HG02840 (cell line): ENCODE measurements at regions not wholly inside any gene's neighbourhood (a gene's known extent, or its start where the extent isn't known, plus 50 kb on each side); places are given as distances from the start of the nearest gene placed in this dataset.
"Not testable (repeated sequence)": the region's sequence is repeated elsewhere in the genome, so short reads cannot be mapped to it uniquely, and the experiment has no call there.

Source experiments
- ATAC-seq: cut with Tn5 transposase; IDR thresholded peaks from one replicate; pipeline ENCODE4 v1.9.1; 2021; ENCODE audit warnings: mild to moderate bottlenecking, moderate library complexity, moderate number of reproducible peaks; ENCODE audit not compliant: unreplicated experiment, low FRiP score

DNA sequence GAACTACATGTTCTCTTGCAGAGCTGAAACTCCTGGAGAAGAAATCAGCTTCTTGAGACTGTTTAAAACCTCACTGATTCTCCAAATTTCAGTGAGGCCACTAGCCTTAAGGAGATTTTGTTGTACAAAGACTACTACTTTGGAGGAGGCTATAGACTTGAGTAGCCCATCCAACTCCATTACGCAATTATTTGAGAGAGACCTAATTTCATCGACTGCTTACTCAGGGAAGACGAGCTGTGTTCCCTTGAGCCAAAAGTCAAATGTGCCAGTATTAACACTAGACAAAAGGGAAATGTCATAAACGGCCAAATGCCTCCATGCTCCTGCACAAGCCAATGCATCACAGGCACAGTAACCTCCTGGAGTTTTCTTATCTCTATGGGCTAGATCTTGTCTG, 182.8 kb upstream of the SESN3 start:
- no peak for ATAC-seq

DNA sequence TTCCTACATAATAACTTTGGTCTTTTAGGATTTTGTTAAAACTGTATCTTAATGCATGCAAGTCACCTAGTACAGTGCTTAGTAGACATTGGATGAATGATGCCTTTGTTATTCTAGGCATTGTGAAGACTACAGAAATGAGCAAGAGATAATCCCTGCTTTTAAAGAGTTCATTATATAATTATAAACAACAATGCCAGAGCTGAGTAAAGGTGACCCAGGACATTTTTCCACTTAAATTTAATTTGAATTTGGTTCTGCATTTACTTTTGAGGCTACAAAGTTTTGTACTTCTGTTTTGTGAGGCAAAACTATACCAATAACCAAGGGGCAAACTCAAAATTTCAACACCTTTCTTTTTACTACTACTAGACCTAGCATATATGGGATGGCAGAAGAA, 182.0 kb upstream of the SESN3 start:
- no peak for ATAC-seq

DNA sequence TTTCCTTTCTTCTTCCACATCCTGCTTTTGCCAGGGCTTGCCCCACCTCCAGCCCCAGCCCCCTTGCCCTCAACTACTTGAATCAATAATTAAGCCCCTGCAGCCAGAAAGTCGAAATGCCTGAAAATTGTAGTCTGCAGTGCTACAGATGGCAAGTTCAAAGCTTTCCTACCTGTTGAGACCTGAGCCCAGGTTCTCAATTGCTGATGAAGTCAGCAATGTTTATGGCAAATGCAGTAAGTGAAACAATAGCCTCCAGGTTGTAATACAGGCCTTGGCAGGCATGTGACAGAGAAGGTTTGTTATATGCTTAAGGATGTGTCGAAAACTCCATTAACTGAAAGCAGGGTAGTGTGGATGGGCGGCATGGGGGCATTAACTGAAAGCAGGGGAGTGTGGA, 181.1 kb upstream of the SESN3 start:
- no peak for ATAC-seq

DNA sequence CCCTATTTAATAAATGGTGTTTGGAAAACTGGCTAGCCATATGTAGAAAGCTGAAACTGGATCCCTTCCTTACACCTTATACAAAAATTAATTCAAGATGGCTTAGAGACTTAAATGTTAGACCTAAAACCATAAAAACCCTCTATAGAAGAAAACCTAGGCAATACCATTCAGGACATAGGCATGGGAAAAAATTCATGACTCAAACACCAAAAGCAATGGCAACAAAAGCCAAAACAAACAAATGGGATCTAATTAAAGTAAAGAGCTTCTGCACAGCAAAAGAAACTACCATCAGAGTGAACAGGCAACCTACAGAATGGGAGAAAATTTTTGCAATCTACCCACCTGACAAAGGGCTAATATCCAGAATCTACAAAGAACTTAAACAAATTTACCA, 179.7 kb upstream of the SESN3 start:
- ATAC-seq, result not testable (repeated sequence)

DNA sequence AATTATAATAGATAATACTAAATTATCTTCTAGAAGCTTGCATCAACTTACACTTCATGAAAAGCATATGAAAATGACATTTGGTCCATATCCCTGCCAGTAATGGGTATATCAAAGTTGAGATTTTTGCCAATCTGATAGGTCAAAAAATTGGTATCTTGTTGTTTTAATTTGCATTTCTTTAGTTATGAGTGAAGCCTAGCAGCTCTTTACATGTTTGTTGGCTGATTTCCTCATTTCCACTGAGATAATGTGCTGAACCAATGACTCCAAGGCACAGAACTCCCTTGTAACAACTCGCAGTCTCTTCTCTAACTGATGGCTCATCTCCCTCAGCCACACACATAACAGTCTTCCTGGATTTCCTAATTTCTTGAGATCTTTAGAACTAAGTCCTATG, 175.3 kb upstream of the SESN3 start:
- ATAC-seq, result no peak

DNA sequence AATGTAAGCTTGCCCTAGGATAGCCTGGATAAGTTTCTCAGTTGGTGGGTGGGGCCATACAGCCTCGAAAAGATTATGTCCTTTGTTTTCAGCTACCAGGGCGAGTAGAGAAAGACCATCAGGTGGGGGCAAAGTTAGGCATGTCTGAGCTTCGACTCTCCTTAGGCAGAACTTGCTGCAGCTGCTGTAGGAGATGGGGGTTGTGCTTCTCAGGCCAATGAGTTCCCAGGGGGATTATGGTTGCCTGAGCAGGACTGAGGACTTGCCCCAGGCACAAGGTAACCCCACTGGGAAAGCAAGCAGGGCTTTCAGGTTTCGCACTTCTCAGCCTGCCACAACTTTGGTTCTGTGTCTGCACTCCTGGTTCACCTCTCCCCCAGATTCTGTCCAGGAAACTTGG, 173.4 kb upstream of the SESN3 start:
- ATAC-seq, result no peak

DNA sequence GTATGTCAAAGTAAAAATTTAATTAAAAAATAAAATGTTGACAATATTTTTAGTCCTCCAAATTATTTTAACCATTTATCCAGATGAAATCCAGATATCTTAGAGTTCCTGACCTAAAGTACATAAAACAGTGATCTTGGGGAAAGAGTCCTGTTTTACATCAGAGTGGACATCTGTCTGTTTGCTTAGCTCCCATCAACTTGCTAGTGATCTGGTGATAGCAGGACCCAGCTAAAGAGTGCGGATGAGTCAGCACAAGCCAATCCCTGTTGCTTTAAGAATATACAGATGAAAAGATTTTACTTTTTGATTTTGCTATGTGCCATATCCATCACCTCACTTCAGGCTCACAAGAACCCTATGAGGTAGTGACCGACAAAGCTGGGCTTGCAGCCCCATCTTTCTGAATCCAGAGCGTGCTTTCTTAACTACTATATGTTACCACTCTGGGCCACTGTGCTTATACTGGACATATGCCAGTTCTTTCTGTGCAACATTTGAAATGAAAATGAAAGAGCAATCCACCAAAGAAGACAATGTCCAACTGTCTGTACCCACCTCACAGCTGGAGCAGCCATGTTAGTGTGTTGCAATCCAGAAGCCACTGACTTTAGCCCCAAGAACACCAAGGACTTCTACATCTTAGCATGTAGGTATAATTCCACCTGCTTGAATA, 167.6 kb upstream of the SESN3 start:
- ATAC-seq, result no peak

DNA sequence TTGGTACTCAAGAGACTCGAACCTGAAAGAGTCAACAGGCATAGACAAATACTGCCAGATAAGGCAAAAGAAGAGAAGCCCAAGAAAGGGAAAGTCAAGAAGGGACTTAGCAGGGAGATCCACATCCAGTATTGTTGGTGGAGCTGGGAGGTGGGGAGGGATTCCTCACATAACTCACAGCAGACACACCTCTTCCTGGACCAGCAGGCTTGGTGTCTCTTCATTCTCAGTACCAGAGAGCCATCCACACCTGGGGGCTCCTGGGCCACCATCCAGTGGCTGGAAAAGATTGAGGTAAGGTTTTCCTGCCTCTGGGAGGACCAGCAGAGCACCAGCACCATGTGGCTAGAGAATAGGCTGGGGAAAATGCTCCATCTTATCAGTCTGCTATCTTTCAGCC, 161.6 kb upstream of the SESN3 start:
- no peak for ATAC-seq

DNA sequence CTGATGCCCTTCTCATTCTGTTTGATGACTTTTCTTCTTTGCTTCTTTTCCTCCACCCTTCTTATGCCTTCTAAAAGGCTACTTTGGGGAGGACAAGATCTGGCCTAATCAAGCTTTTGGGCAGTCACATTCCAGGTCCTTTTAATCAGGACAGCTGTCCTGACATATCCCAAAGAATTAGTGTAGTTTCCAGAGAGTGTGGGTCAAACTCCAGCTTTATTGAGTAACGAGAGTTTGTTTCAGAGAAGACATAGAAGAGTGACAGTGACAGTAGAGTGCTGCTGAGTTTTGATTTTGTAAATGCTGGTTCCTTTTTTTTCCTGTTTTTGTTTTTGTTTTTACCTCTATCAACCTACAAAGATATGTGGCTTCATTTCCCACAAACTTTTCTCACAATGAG, 158.4 kb upstream of the SESN3 start:
- ATAC-seq, result no peak

DNA sequence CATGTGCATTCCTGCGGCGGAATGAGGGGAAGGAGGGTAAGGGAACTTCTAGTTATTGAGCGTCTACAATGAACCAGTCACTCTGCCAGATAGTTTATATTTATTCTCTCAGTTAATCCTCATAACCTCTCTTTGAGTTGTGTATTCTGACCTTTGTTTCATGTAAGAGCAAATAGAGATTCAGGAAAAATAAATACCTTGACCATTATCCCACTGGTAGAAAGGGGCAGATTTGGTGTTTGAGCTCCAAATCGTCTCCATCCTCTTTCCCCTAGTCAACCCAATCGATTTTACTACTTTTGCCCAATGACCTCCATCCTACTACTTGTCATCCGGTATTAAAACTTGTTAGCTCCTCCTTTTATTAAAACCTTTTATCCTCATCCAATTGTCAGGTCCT, 157.1 kb upstream of the SESN3 start:
- no peak for ATAC-seq

DNA sequence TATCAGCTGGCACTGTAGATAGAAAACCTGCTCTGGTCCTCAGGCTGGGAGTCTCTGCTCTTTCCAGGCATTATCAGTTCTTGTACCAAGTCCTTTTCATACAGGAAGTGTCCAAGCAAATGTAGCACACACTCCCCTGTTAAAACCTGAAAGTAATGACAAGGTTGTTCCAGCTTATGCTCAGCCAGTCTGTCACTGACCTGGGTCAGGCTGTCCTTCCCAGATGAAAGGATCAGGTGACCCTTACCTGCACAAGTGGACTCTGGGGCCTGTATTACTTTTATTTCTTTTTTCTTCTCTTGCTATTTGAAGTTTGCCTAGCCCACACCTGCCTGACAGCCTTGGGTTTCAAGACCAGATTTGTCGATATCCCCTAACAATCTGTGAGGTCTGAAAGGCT, 156.3 kb upstream of the SESN3 start:
- no peak for ATAC-seq

DNA sequence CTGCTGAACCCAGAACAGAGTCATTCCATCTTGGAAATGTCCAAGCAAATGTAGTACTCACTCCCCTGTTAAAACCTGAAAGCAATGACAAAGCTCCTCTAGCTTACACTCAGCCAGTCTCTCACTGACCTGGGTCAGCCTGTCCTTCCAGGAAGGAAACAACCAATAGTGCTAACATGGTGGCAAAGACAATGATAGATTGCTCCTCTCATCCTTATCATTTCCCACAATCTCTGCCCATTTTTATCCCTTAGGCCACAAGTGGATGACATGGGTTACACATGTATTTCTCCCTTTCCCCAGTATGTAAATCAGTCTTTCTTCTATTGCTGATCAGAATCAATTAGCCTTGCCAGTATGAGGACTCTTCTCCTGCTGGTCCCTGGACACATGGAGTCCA, 154.6 kb upstream of the SESN3 start:
- ATAC-seq, result no peak

DNA sequence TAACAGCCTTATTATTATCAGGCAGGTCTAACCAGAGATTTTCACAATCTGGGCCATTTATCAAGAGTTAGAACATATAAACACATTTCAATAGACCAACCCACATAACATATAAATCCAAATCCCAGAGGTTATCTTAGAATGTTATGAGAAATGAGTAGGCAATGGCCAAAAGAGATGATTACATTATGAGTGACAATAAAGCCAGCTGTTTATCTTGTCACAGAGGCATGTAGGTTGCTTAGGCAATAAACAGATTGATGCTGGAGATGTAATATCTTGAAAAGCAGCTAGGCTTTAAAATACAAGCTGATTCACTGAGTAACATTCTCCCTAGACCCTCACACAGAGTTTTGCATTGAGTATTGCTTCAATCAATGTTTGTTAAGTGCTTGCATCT, 148.5 kb upstream of the SESN3 start:
- no peak for ATAC-seq

DNA sequence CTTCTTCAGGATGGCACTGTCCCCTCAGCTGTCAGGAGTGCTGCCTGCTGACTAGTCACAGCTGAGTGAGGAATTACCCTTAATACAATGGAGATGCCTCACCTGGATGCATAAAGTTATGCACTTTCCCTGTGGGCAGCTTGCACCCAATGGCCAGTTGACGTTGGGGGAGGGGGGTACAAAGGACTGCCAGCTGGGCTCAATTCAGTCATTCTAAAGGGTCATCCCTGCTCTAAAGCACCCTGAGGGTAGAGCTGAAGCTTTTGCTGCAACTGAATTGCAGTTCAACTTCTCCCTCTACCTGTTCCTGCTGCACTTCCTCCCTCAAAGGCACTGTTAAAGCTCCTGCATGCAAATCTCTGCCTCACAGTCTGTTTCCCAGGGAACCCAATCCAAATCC, 147.8 kb upstream of the SESN3 start:
- ATAC-seq, result no peak

DNA sequence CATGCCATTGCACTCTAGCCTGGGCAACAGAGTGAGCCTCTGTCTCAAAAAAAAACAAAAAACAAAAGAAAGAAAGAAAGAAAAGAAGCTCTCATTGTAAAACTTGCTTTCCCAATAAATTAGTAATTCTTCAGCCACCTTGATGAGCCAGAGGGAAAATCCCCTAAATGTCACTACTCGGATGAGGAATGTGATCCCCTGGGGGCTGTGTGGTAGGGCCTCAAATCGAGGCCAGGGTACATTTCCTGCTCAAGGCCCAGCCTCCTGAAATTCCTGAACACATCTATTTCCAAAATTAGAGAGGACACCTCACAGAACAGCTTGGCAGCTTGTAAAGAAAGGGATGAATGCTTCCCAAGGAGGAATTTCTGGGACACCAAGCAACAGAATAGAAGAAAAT, 147.1 kb upstream of the SESN3 start:
- ATAC-seq, result no peak

DNA sequence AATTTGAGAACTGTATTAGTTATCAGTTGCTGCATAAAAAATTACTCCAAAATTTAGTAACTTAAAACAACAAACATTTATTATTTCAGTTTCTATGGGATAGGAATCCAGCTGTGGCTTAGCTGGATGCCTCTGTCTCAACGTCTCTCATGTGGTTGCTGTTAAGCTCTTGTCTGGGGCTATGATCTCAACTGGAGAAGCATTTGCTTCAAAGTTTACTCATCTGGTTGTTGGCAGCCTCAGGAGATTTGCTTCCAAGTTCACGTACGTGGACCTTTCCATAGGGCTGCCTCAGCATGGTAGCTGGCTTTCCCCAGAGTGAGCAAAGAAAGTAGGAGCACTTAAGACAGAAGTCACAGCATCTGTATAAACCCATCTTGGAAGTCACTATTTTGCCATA, 144.9 kb upstream of the SESN3 start:
- ATAC-seq, result no peak

DNA sequence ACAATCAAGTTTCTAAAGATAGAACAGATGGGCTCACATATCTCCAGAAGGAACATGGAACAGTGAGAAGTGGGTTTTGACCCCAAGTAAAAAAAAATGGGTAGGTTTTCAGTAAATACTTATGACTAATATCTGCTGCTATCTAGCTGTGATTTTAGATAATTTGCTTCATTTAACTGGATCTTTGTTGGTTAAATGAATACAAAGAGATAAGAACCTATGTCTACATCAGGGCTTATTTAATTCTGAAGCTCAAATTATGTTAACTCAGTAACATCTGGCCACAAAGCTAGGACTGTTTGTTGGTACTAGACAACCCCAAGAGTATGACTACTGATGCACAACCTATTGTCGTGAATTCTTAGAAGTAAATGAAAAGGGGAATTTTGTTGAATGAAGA, 144.4 kb upstream of the SESN3 start:
- no peak for ATAC-seq

DNA sequence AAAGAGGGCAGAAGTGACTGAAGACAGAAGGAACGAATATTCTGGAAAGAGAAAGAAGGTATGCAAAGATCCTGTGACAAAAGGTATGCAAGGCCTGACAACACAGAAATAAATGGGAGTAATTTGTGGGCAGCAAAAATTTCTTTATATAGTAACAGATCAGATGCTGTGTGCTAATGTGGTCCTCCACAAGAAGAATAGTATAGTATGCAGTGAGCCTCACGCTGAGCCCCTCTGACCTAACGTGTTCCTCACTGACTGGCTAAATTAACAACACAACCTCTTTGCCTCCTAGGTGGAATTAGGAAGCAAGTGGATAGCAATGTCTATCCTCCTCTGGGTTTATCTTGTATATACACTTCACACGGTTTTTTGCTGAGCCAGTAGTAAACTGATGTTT, 143.1 kb upstream of the SESN3 start:
- no peak for ATAC-seq

DNA sequence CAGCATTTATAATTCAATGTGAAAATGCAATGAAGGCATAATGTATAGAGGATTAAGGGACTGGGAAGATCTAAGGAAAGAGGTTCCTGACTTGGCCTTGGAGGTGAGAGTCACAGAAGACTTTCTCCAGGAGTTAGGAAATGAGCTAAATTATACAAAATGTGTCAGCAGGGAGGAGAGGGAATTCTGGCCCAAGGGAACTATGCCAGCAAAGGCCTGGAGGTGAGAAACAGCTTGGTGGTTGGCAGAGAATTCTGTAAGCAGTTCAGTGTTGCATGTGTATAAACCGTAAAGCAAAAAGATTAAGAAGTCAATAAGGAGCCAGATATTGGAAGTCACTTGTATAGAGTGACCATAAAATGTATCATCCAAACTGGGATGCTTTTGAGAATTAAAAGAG, 142.2 kb upstream of the SESN3 start:
- no peak for ATAC-seq

DNA sequence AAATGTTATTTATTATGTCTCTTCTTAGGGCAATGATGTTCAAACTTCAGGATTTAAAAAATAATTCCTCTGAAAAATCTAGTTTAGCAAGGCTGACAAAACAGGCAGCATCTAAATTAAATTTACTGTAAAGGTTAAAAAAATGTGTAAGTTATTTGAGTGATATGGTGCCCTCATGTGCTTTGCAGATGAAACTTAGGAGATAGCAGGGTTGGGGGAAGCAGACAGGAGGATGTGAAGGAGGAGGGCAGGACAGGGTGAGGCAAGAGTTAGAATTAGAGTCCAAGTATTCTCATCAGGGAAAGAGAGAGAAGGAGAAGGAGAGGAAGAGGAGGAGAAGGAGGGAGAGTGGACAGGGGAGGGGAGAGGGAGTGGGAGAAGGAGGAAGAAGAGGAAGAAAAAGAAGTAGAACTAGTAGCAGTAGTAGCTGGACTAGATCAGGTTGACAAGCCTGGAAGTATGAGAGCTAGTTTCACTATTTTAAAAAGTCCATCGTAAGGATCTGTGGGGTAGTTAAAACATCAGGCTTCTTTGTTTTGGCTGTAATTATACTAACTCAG, 141.2 kb upstream of the SESN3 start:
- ATAC-seq, result no peak

DNA sequence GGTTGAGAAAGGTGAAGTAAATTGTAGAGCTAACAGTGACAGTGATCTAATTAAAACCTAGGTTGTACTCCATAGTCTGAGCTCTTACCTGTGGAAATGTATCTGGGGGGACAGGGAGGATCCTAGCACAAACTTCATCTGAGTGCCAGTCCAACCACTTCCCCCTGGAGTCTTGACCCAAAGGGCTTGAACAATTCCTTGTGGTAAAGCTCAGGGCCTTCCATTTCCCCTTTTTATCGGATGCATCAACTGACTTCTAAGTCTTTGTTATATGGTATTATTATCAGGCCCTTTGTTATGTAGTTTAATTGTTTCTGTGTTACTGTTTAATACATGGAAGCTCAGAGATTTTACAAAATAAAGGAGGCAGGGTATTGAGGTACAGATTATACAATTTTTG, 140.2 kb upstream of the SESN3 start:
- ATAC-seq, result no peak

DNA sequence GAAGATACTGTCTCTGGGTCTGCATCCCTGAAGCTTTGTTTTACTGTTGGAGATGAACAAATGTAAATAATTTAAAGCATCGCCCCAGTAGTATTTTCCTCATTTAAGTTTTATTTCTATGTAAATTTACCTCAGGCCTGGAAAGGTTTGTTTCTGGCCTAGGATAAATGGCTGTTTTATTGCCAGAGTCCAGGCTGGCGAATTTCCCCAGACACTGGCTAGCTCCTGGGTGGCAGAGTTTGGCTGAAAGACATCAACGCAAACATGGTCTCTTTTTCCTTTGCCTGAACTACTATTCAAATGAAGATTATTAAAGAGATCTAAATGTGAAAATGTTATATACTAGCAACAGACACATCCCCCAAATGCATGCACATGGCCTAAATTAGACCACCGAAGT, 136.7 kb upstream of the SESN3 start:
- ATAC-seq, result no peak

DNA sequence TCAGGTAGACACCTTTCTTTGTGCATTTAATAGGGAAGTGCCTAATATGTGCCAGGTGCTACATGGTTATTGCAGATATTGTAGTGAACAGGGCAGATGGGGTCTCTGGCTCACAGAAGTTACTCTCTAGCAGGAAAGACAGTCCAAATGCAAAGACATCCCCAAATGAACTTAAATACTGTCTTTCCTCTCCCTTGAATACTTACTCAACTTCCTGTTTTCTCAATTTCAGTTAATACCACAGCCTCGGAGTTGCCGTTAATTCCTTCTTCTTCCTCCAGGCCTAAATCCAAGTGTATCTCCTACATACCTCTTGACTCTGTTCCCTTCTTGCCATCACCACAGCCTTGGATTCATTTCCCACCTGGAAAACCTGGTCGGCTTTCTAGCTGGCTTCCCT, 134.3 kb upstream of the SESN3 start:
- ATAC-seq, result no peak
